ENCODE measurements at regions not wholly inside any gene's neighbourhood (a gene's known extent, or its start where the extent isn't known, plus 50 kb on each side); places are given as distances from the start of the nearest gene placed in this dataset.

- no peak for TF ChIP-seq CTCF (IDR thresholded peaks at IDR 0.05; ENCODE audit: extremely low read depth in 1 of 2, insufficient read depth in 1 of 2, low read depth in 1 of 2, low read length in 2 of 2)
- no peak for TF ChIP-seq POLR2A (IDR thresholded peaks at IDR 0.05; ENCODE audit: low read depth, low read length)
Observed at GRCh38 chr12:114500775-114501473, 95.0 kb upstream of the TBX5 start.
